ENCODE measurements at regions not wholly inside any gene's neighbourhood (a gene's known extent, or its start where the extent isn't known, plus 50 kb on each side); places are given as distances from the start of the nearest gene placed in this dataset.
"Not testable (repeated sequence)": the region's sequence is repeated elsewhere in the genome, so short reads cannot be mapped to it uniquely, and the experiment has no call there.

GRCh38 chr4:151459375-151459774, 50.4 kb downstream of the FHIP1A start:
- no peak for DNase-seq (ENCODE audit: low read depth)

GRCh38 chr4:151460434-151460833, 51.5 kb downstream of the FHIP1A start:
- no peak for DNase-seq (ENCODE audit: low read depth)

- DNase-seq (ENCODE audit: low read depth) = no peak
Measured at GRCh38 chr4:151462554-151462953, 53.6 kb downstream of the FHIP1A start.

GRCh38 chr4:151468715-151469696, 60.0 kb downstream of the FHIP1A start:
- DNase-seq (ENCODE audit: low read depth) = no peak

- no peak for DNase-seq (ENCODE audit: low read depth)
Measured at GRCh38 chr4:151469970-151470369, 61.0 kb downstream of the FHIP1A start.

GRCh38 chr4:151471728-151472127, 62.8 kb downstream of the FHIP1A start:
- DNase-seq (ENCODE audit: low read depth) = no peak

- no peak for DNase-seq (ENCODE audit: low read depth)
Measured at GRCh38 chr4:151472297-151472696, 63.3 kb downstream of the FHIP1A start.

- no peak for DNase-seq (ENCODE audit: low read depth)
Measured at GRCh38 chr4:151472711-151473110, 63.7 kb downstream of the FHIP1A start.

GRCh38 chr4:151473521-151474097, 64.6 kb downstream of the FHIP1A start:
- DNase-seq (ENCODE audit: low read depth) = no peak

GRCh38 chr4:151475035-151475714, 66.2 kb downstream of the FHIP1A start:
- no peak for DNase-seq (ENCODE audit: low read depth)

- no peak for DNase-seq (ENCODE audit: low read depth)
Measured at GRCh38 chr4:151481813-151482212, 72.8 kb downstream of the FHIP1A start.

GRCh38 chr4:151484396-151485102, 75.6 kb downstream of the FHIP1A start:
- DNase-seq (ENCODE audit: low read depth) = peak; percentile 92

GRCh38 chr4:151485541-151486131, 76.7 kb downstream of the FHIP1A start:
- peak; percentile 70 for DNase-seq (ENCODE audit: low read depth)

- peak; percentile 79 for DNase-seq (ENCODE audit: low read depth)
Measured at GRCh38 chr4:151486168-151486567, 77.2 kb downstream of the FHIP1A start.

GRCh38 chr4:151488968-151489367, 80.0 kb downstream of the FHIP1A start:
- no peak for DNase-seq (ENCODE audit: low read depth)

- DNase-seq (ENCODE audit: low read depth) = no peak
Measured at GRCh38 chr4:151489462-151490203, 80.7 kb downstream of the FHIP1A start.

GRCh38 chr4:151495612-151496011, 86.6 kb downstream of the FHIP1A start:
- not testable (repeated sequence) for DNase-seq (ENCODE audit: low read depth)

GRCh38 chr4:151511548-151511947, 102.6 kb downstream of the FHIP1A start:
- not testable (repeated sequence) for DNase-seq (ENCODE audit: low read depth)

- no peak for DNase-seq (ENCODE audit: low read depth)
Measured at GRCh38 chr4:151517896-151518295, 108.9 kb downstream of the FHIP1A start.

- no peak for DNase-seq (ENCODE audit: low read depth)
Measured at GRCh38 chr4:151518359-151518758, 109.4 kb downstream of the FHIP1A start.
